A549 (cell line): ENCODE measurements at regions not wholly inside any gene's neighbourhood (a gene's known extent, or its start where the extent isn't known, plus 50 kb on each side); places are given as distances from the start of the nearest gene placed in this dataset.

Experiments used
- ATAC-seq, 2 experiments: fragments of 200-7000 bp in 1 of 2; fragments of >200 bp in 1 of 2; cut with Nextera tagmentation in 1 of 2; cut with Tn5 transposase in 1 of 2; 3 replicates each; pipeline versions ENCODE4 v1.8.0 to v1.9.1; 2018 to 2020; ENCODE audit warnings: mild to moderate bottlenecking in 1 of 2, moderate library complexity in 1 of 2
- CTCF ChIA-PET: fragments of 300-600 bp; sonication (Branson Sonifier 250); formaldehyde crosslinking; extraction: SDS; loops from one replicate; lab custom pipeline; 2021; ENCODE audit warnings: antibody characterized with exemption, inconsistent platforms; lab: Yijun Ruan, JAX
- POLR2A ChIA-PET: fragments of 350-600 bp; formaldehyde crosslinking; extraction: SDS; loops from one replicate; lab custom pipeline; 2021; ENCODE audit warnings: antibody characterized with exemption, inconsistent platforms; lab: Yijun Ruan, JAX
- DNase-seq, 2 experiments: peaks; one replicate each; pipeline versions ENCODE4 v3.0.0 to v3.0.0-alpha.2; 2011 to 2016; ENCODE audit warnings: low read depth in 1 of 2, low spot score in 1 of 2
- FAIRE-seq: peaks from 2 replicates; lab custom pipeline; 2011; peaks lifted over from hg19 to GRCh38; lab: Jason Lieb, UNC
- H3K27ac ChIP-seq, 2 experiments: fragments of >200 bp; sonication (Bioruptor Twin); formaldehyde crosslinking; 3 replicates each; pipeline ENCODE4 v1.5.1; 2016 to 2017
- H3K4me1 ChIP-seq: fragments of >200 bp; sonication (Bioruptor Twin); formaldehyde crosslinking; 3 replicates; pipeline ENCODE4 v1.6.1; 2016
- H3K4me2 ChIP-seq: fragments of >200 bp; sonication (Bioruptor Twin); formaldehyde crosslinking; 3 replicates; pipeline ENCODE4 v1.6.1; 2016
- H3K4me3 ChIP-seq: fragments of >200 bp; sonication (Bioruptor Twin); formaldehyde crosslinking; 3 replicates; pipeline ENCODE4 v1.5.1; 2016
- H3K9me3 ChIP-seq: fragments of >200 bp; sonication (Bioruptor Twin); formaldehyde crosslinking; 3 replicates; pipeline ENCODE4 v1.6.1; 2016
- BHLHE40 ChIP-seq: IDR thresholded peaks from 2 replicates; pipeline ENCODE4 v1.6.1; 2012; ENCODE audit warnings: low read depth, low read length, inconsistent platforms
- CBX2 ChIP-seq: fragments of 200-600 bp; sonication (generic); IDR thresholded peaks from 2 replicates; pipeline ENCODE4 v1.6.1; 2016; ENCODE audit warnings: low read depth, mild to moderate bottlenecking, borderline replicate concordance
- CBX8 ChIP-seq: fragments of 200-600 bp; sonication (generic); IDR thresholded peaks from 2 replicates; pipeline ENCODE4 v1.6.1; 2016
- CEBPB ChIP-seq, 2 experiments: fragments of >200 bp in 1 of 2; sonication (Bioruptor Twin) in 1 of 2; formaldehyde crosslinking in 1 of 2; IDR thresholded peaks; 2 replicates each; pipeline ENCODE4 v1.6.1; 2012 to 2016
- CHD2 ChIP-seq: fragments of 150-350 bp; IDR thresholded peaks from 2 replicates; pipeline ENCODE4 v1.6.1; 2014; ENCODE audit warnings: low read length; ENCODE audit not compliant: partially characterized antibody
- EHF ChIP-seq: fragments of 250-450 bp; sonication (Bioruptor Pico); IDR thresholded peaks from 2 replicates; pipeline ENCODE4 v1.5.0; 2020; ENCODE audit warnings: mild to moderate bottlenecking
- EP300 ChIP-seq, 2 experiments: fragments of >200 bp; sonication (Bioruptor Twin); formaldehyde crosslinking; IDR thresholded peaks; 2 replicates in 1 of 2; 3 replicates in 1 of 2; pipeline ENCODE4 v1.6.1; 2016 to 2017
- FOSB ChIP-seq: fragments of 250-450 bp; sonication (Bioruptor Pico); IDR thresholded peaks from 2 replicates; pipeline ENCODE4 v1.5.0; 2020; ENCODE audit warnings: mild to moderate bottlenecking, moderate library complexity
- FOSL2 ChIP-seq, 2 experiments: fragments of 450-650 bp in 1 of 2; fragments of >200 bp in 1 of 2; sonication (Bioruptor Twin) in 1 of 2; formaldehyde crosslinking; IDR thresholded peaks; 2 replicates each; pipeline versions ENCODE4 v1.5.0 to v1.6.1; 2016 to 2020; ENCODE audit warnings: mild to moderate bottlenecking in 1 of 2, moderate library complexity in 1 of 2
- HDAC2 ChIP-seq: fragments of 200-600 bp; sonication (generic); IDR thresholded peaks from 2 replicates; pipeline ENCODE4 v1.6.1; 2016
- KDM5A ChIP-seq: fragments of 200-600 bp; sonication (generic); IDR thresholded peaks from 2 replicates; pipeline ENCODE4 v1.6.1; 2016; ENCODE audit warnings: antibody characterized with exemption, mild to moderate bottlenecking
- MAZ ChIP-seq: fragments of 150-350 bp; IDR thresholded peaks from 2 replicates; pipeline ENCODE4 v1.6.1; 2014; ENCODE audit warnings: antibody characterized with exemption, low read depth, low read length, borderline replicate concordance
- MYC ChIP-seq: IDR thresholded peaks from 2 replicates; pipeline ENCODE4 v1.6.1; 2012; ENCODE audit warnings: mild to moderate bottlenecking, inconsistent platforms, low read length, improper control_type of control experiment, borderline replicate concordance
- NR3C1 ChIP-seq: fragments of >200 bp; sonication (Bioruptor Twin); formaldehyde crosslinking; IDR thresholded peaks from 3 replicates; pipeline ENCODE4 v1.6.1; 2017
- POLR2A ChIP-seq: IDR thresholded peaks from 2 replicates; pipeline ENCODE4 v1.6.1; 2012; ENCODE audit warnings: mild to moderate bottlenecking, low read length
- POLR2AphosphoS2 ChIP-seq: conservative IDR thresholded peaks from 2 replicates; pipeline ENCODE4 v1.6.1; 2012; ENCODE audit warnings: low read length, improper control_type of control experiment, inconsistent platforms
- RCOR1 ChIP-seq: fragments of 150-350 bp; IDR thresholded peaks from 2 replicates; pipeline ENCODE4 v1.6.1; 2014; ENCODE audit warnings: antibody characterized with exemption, low read length, low read depth
- SMC3 ChIP-seq: fragments of >200 bp; sonication (Bioruptor Twin); formaldehyde crosslinking; IDR thresholded peaks from 3 replicates; pipeline ENCODE4 v1.6.1; 2018; ENCODE audit warnings: inconsistent platforms
- TFCP2L1 ChIP-seq: fragments of 250-450 bp; sonication (Bioruptor Pico); IDR thresholded peaks from 2 replicates; pipeline ENCODE4 v1.5.0; 2021; ENCODE audit warnings: mild to moderate bottlenecking
- ZSCAN20 ChIP-seq: fragments of 250-450 bp; sonication (Bioruptor Pico); IDR thresholded peaks from 2 replicates; pipeline ENCODE4 v1.8.0; 2022; ENCODE audit warnings: mild to moderate bottlenecking, moderate library complexity
- WGBS: methylation state at CpG from one replicate; pipeline ENCODE4 v1.1.6; 2017; ENCODE audit errors: missing lambda C conversion rate; 5-methylcytosine and 5-hydroxymethylcytosine counted together
- TF ChIP-seq, protein P1 (sequence below): fragments of >200 bp; sonication (Bioruptor Twin); formaldehyde crosslinking; IDR thresholded peaks from 2 replicates; pipeline ENCODE4 v1.6.1; 2016
- TF ChIP-seq, protein P2 (sequence below): IDR thresholded peaks from 2 replicates; pipeline ENCODE4 v1.6.1; 2012
- TF ChIP-seq, protein P3 (sequence below): IDR thresholded peaks from 2 replicates; pipeline ENCODE4 v1.6.1; 2012
- TF ChIP-seq, protein P4 (sequence below): fragments of 250-450 bp; sonication (Bioruptor Pico); IDR thresholded peaks from 2 replicates; pipeline ENCODE4 v1.5.0; 2021; ENCODE audit warnings: mild to moderate bottlenecking, moderate library complexity, borderline replicate concordance

DNA sequence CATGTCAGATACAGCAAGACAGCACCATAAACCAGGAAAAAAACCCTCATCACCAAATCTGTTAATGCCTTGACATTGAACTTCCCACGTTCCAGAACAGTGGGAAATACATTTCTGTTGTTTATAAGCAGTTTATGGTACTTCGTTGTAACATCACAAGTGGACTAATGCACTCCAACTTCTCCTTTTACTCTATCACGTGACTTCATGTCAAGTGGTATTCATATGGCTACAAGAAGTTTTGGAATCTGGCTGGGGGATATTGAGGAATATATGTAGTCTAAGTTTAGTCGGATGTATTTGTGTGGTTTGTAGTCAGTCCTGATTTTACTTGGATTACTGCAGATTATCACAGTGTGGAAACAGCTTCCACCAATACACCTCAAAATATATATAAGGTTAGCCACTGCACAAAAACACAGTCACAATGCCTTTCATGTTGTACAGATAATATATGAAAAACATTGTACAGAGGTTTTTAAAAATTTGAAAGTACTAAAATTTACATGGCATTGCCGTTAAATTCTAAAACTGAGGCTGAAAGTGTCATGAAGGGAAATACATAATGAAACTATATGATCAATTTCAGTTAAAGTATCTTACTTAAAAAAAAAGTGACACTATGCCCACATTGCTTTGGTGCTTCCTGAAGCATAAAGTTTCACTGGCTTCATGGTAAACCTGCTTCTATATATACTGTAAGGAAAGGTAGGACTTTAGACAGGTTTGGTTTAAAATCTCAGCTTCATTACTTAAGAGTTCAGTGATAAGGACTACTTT, 134.1 kb downstream of the CASP12 start:
- no peaks in the 10 kb centered on the region for H3K9me3 ChIP-seq
- ATAC-seq (no peak), FAIRE-seq (no peak), DNase-seq (no peak)
- H3K27ac ChIP-seq: no peak overlapping the region
- H3K4me2 ChIP-seq: no peak overlapping the region
- 39% methylated on average over 5 of the region's 5 CpGs for WGBS
- H3K4me3 ChIP-seq: no peak overlapping the region
- CTCF ChIA-PET: no interaction called here
- H3K4me1 ChIP-seq: no peaks in the 10 kb centered on the region
- no peak for TF ChIP-seq CBX2
- TF ChIP-seq POLR2A: no peak
- TF ChIP-seq KDM5A: no peak
- no peak for TF ChIP-seq FOSL2 (IDR thresholded peaks at IDR 0.05)
- no peak for TF ChIP-seq FOSL2 (CRISPR knock-in tag; IDR thresholded peaks at IDR 0.05)
- no peak for TF ChIP-seq EP300 (IDR thresholded peaks at IDR 0.05)
- TF ChIP-seq HDAC2: no peak
- no peak for TF ChIP-seq BHLHE40
- TF ChIP-seq EHF: no peak
- TF ChIP-seq ZSCAN20 (CRISPR knock-in tag): no peak
- POLR2A ChIA-PET: no interaction called here

DNA sequence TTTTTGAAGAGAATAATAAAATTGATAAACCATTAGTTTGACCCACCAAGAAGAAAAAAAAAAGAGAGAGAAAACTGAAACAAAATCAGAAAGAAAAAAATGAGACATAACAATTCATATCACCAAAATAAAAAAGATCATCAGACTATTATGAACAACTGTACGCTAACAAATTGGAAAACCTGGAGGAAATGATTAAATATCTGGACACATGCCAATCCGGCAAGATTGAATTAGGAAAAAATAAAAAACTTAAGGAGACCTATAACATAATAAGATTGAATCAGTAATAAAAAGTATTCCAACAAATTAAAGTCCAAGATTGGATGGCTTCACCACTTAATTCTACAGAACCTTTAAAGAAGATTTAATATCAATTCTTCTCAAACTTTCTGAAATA, 136.7 kb downstream of the CASP12 start:
- ATAC-seq: no peak
- TF ChIP-seq CHD2: no peak
- TF ChIP-seq CBX8: no peak
- TF ChIP-seq RCOR1: no peak
- no peak for TF ChIP-seq SMC3
- TF ChIP-seq, protein P1, sequence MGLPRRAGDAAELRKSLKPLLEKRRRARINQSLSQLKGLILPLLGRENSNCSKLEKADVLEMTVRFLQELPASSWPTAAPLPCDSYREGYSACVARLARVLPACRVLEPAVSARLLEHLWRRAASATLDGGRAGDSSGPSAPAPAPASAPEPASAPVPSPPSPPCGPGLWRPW: no peak
- TF ChIP-seq CBX2: no peak
- no peak for TF ChIP-seq MAZ
- TF ChIP-seq POLR2AphosphoS2: no peak
- TF ChIP-seq CEBPB (IDR thresholded peaks at IDR 0.05): no peak
- TF ChIP-seq, protein P2, sequence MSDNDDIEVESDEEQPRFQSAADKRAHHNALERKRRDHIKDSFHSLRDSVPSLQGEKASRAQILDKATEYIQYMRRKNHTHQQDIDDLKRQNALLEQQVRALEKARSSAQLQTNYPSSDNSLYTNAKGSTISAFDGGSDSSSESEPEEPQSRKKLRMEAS: no peak
- no peak for TF ChIP-seq FOSB (CRISPR knock-in tag)
- TF ChIP-seq MYC: no peak
- TF ChIP-seq, protein P3, sequence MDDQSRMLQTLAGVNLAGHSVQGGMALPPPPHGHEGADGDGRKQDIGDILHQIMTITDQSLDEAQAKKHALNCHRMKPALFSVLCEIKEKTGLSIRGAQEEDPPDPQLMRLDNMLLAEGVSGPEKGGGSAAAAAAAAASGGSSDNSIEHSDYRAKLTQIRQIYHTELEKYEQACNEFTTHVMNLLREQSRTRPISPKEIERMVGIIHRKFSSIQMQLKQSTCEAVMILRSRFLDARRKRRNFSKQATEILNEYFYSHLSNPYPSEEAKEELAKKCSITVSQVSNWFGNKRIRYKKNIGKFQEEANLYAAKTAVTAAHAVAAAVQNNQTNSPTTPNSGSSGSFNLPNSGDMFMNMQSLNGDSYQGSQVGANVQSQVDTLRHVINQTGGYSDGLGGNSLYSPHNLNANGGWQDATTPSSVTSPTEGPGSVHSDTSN: no peak
- TF ChIP-seq, all 56 proteins: peak for 0
- WGBS: 51% methylated on average over 2 of the region's 2 CpGs

DNA sequence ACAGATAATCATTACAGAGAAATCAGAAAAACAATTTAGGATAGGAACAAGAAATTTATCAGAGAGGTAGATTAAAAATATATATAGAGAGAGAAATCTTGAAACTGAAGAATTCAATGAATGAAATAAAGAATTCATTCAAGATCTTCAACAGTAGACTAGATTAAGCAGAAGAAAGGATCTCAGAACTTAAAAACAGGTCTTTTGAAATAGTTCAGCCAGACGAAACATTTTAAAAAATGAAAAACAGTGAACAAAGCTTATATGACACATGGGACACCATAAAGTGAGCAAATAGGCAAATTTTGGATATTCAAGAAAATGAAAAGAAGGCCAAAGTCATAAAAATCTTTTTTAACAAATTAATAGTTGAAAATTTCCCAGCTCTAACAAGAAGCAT, 138.8 kb downstream of the CASP12 start:
- Histone ChIP-seq H3K4me1 (no peaks in the 10 kb centered on the region), H3K4me3 (no peak overlapping the region), H3K4me2 (no peak overlapping the region), H3K27ac (no peak overlapping the region), H3K9me3 (no peaks in the 10 kb centered on the region)
- no peak for TF ChIP-seq SMC3
- TF ChIP-seq NR3C1: no peak
- TF ChIP-seq FOSL2 (IDR thresholded peaks at IDR 0.05): no peak
- TF ChIP-seq FOSL2 (CRISPR knock-in tag; IDR thresholded peaks at IDR 0.05): no peak
- TF ChIP-seq, protein P1: no peak
- no peak for TF ChIP-seq CBX2
- no peak for TF ChIP-seq TFCP2L1 (CRISPR knock-in tag)
- TF ChIP-seq, protein P4, sequence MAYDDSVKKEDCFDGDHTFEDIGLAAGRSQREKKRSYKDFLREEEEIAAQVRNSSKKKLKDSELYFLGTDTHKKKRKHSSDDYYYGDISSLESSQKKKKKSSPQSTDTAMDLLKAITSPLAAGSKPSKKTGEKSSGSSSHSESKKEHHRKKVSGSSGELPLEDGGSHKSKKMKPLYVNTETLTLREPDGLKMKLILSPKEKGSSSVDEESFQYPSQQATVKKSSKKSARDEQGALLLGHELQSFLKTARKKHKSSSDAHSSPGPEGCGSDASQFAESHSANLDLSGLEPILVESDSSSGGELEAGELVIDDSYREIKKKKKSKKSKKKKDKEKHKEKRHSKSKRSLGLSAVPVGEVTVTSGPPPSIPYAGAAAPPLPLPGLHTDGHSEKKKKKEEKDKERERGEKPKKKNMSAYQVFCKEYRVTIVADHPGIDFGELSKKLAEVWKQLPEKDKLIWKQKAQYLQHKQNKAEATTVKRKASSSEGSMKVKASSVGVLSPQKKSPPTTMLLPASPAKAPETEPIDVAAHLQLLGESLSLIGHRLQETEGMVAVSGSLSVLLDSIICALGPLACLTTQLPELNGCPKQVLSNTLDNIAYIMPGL (CRISPR knock-in tag): no peak
- FAIRE-seq: no peak
- ATAC-seq: no peak
- DNase-seq: no peak
- ChIA-PET POLR2A (no interaction called here), CTCF (no interaction called here)
- WGBS: 38% methylated on average over 1 of the region's 1 CpG

More for the DNA sequence above, 136.7 kb downstream of the CASP12 start:
- Histone ChIP-seq H3K27ac (no peak overlapping the region), H3K4me3 (no peak overlapping the region), H3K4me2 (no peak overlapping the region), H3K9me3 (no peaks in the 10 kb centered on the region), H3K4me1 (no peaks in the 10 kb centered on the region)
- CTCF ChIA-PET: no interaction called here
- DNase-seq: no peak
- no peak for FAIRE-seq
- POLR2A ChIA-PET: no interaction called here
